Renal pelvis (tissue), 1 donor: ENCODE measurements at regions not wholly inside any gene's neighbourhood (a gene's known extent, or its start where the extent isn't known, plus 50 kb on each side); places are given as distances from the start of the nearest gene placed in this dataset.
A peak's percentile ranks its signal among the peaks of the same experiment; 100 is the strongest.

ENCODE experiments used
- DNase-seq: peaks from one replicate; pipeline ENCODE4 v3.0.0-alpha.2; 2013

DNA sequence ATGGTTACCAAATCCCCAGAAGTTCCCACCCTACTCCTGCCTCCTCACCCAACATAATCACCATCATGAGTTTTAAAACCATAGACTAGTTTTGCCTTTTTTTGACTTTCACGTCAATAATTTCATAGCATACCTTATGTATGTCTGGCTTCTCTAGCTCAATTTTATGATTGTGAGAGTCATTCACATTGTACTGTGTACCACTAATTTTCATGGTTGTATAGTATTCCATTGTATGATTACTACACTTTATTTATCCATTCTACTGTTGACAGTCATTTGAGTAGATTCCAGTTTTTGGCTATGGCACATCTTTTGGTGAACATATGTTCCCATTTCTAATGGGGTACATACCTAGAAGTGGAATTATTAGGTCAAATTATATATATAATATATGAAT lies 195.3 kb upstream of the TCF21 start:
- no peak for DNase-seq

DNA sequence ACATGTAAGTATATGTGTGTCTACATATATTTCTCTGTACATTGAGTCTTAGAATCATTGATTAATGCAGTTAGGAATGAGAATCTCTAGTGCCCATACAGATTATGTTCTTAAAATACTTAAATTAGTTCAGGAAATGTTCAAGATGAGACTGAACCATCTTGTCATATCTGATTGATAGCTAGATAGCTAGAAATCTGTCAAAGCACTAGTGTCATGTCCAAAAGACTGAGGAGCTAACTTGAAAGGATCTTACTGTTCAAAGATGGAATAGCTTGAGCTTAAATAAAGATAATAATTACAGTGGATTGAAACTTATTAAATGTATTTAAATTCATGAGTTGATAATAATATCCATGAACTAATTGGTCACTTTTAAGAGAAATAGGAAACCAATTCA lies 191.7 kb upstream of the TCF21 start:
- DNase-seq: no peak

DNA sequence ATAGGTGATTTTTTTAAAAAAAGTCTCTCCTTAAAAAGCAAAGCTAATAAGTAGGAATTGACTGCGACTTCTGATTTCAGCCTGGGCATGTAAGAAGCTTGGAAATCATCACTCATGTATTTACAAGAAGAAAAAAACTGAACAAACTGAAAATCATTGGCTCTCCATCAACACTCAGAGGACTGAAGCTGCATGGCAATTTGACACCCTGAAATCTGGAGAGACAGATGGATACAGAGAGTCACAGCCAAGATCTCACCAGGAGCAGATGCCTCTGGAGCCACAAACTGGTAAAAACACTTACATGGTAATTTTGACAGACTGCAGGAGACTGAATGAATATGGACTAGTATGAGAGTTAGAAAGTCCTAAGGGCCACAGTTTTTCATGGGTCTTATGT lies 191.2 kb upstream of the TCF21 start:
- DNase-seq: no peak

DNA sequence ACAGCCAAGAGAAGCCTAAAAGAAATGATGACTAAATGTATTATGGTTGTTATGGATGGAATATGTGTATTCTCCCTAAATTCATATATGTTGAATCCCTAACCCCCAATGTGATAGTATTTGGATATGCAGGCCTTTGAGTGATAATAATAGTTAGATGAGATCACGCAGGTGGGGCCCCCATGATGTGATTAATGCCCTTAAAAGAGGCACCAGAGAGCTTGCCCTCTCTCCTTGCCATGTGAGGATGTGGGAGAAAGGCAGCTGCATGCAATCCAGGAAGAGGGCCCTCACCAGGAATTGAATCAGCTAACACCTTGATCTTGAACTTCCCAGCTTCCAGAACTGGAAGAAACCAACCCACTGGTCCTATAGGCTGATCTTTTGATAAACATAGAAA lies 190.6 kb upstream of the TCF21 start:
- no peak for DNase-seq

DNA sequence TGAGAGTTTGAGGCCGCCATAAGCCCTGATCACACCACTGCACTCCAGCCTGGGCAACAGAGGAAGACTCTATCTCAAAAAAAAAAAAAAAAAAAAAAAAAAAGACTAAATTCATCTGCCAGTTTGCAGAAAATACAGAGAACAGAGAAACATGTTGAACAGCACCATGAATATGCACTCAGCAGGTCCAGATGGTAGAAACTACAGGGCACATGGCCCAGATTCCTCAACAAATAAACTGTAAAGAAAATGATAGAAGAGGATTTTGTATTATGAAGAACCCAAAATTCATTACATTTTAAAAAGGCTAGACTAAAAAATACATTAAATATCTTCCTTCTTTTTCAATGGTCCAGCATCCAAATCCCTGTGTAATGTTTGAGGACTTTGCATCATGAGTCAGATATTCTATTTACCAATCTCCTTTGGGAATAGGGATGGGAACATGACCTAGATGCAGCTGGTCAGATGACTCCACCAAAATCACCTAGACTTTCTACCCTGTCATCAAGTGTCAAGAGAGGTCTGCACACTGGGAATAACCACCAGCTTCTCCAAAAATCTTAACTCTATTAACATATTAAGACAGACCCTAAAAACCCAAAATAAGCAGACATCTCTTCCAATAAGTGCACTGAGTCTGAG lies 189.1 kb upstream of the TCF21 start:
- no peak for DNase-seq

DNA sequence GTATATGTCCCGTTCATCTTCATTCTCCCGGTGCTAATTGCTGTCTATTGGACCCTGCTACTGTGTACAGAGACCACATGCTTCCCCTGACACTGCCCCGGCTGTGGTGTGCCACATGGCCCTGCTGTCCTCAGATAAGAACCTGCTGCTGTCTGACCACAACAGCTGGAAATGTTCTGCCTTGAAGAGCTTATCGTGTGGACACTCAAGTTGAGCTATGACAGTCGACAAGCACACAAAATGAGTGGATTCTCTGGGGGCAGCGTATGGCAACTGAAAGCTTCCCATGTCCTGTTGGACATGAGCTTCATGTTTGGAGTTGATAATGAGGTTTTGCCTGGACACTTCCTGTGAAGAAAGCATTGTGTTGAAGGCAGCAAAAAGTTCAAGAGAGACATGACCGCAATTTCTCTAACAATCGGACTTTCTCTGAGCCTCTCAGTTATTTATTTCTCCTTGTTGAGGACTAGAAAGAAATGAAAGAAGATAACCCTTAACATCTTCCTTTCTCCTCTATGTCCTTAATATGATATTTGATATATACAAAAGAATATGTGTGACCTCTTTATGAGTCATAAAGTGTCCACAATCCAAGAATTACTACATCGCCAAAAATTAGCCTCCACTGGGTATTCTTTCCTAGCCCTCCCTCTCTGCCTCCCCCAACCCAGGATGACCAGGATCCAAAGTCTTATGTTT lies 187.1 kb upstream of the TCF21 start:
- DNase-seq: peak; percentile 82

DNA sequence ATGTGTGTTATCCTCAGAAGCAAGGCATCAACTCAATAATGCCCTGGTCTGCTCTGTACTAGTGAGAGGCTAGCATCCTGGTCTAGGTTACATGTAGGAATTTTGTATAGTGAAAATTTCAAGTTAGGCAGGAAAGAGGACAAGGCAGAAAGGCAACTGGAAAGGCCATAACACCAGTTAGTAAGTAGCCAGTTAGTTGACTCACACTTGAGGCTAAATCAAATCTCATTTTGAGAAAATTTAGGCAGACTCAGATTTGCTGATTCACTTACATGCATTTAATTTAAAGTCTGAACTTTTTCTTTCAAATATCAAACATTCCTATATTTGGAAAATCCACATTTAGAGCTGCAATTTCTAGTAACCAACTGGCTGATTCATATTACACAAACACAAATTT lies 184.5 kb upstream of the TCF21 start:
- DNase-seq: no peak

DNA sequence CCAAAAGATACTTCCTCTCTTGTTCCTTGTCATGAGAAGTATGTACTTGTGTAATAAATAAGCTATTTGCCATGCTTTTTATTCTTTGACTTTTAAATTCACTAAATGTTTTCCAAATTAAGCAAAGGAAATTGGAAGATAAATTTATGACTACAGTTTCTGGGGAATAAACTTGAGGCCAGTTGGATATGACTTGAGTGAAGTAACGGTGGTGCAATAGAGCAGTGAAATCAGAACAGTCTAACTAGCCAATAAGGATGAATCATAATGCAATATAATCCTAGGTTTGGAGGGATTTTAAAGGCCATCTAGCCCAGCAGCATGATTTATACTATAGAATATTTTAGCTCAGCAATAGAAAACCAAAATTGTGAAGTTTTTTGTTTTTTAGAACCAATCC lies 183.8 kb upstream of the TCF21 start:
- no peak for DNase-seq

DNA sequence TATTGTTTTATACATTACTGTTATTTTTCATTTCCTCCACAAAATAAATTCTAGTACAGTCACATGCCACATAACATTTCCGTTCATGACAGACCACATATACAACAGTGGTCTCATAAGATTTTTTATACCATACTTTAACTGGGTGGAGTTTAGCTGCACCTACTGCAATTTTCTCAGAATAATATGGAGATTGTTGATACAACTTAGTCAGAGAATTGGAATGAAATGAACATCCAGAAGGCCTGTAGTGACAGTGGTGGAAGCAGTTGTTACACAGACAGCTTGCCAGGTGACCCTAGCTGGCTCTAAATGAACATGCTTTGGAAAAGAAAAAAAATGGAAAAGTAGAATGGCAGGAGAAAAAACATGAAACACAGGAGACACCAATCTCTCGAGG lies 183.2 kb upstream of the TCF21 start:
- no peak for DNase-seq

DNA sequence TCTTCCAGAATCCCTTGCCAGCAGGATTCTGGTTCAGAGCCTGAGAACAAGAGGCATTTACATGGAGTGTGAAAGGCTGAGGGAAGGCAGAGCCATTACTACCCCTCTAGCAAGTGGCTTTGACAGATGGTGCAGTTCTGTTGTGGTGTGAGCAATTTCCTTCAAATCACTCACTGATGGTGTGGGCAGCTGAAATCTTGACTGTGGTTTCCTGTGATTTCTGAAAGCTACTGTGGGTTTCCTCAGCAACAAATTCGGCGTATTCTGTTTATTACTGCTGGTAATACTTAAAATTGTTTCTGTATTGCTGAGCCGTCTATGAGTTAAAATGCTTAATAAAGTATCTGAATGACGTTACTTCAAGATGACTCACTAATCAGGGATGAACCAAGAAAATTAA lies 181.5 kb upstream of the TCF21 start:
- DNase-seq: no peak

DNA sequence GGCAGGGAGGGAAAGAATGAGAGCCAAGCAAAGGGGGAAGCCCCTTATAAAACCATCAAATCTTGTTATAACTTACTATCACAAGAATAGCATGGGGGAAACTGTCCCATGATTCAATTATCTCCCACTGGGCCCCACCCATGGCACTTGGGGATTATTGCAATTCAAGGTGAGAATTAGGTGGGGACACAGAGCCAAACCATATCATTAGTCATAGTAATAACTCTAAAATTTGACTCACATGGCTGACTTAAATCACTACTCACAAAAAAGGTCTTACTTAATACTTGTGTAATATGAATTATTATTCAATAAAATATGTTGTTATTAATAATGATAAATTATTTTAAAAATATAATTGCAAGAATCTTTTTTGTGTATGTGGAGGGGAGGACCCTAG lies 178.1 kb upstream of the TCF21 start:
- no peak for DNase-seq

DNA sequence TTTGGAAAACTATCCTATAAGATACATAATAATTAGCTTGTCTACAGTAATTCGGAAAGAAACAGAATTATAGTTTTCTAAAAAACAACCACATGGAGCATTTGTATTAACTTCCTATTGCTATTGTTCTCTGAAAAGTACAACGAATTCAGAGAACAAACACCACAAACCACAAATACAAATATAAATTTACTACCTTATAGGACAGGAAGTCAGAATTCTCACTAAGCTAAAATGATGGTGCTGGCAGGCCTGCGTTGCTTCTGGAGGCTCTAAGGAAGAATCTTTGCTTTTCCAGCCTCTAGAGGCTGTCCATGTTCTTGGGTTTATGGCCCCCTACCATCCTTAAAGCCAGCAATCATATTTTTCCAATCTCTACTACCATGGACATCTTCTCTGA lies 173.6 kb upstream of the TCF21 start:
- DNase-seq: no peak

DNA sequence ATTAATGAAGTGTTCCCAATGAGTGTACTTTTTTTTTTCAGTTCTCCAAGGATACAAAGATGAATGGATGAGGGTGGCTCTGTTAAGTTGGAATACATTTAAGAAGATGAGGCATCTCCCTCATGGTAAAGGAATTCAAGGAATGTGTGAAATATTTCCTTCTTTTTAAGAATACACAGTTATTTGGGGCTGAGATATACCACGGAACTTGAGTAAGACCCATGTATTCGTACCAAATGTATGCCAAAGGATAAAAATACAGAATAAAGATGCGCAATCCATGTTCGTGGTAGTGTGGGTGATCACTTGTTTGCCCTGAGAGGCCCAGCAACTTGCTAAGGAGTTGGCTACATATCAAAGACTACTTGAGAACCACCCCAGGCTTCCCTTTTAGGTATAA lies 164.2 kb upstream of the TCF21 start:
- no peak for DNase-seq

DNA sequence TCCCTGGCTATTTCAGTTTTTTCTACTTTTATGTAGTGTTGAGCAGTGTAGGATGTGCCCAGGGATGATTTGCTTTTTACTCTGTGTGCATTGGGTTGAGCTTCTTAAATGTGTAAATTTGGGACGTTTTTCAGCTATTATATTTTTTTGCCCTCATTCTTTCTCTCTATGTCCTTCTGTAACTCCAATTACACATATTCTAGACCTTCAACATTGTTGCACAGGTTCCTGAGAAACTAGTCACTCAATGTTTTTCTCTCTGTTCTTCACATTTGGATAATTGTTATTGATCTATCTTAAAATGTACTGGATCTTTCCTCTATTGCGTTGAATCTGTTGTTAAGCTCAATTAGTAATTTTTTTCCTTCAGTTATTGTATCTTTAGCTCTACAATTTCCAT lies 162.7 kb upstream of the TCF21 start:
- no peak for DNase-seq

DNA sequence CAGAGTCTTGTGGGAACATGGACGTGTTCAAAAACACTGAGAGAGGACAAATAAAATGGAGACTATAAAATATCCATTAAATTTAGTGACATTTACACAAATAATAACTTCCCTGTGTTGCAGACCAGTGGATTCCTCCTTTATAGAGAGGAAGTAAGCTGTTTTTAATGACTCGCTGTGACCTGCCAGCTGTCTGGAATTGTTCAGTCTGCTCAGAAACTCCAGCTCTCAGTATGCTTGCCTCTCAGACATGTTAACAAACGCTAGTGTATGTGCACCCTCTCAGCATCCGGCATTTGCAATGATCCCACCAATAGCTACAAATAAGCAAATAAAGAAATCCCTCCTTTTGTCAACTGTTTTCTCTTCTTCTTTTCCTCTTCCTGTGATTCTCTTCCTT lies 158.0 kb upstream of the TCF21 start:
- peak; percentile 78 for DNase-seq

DNA sequence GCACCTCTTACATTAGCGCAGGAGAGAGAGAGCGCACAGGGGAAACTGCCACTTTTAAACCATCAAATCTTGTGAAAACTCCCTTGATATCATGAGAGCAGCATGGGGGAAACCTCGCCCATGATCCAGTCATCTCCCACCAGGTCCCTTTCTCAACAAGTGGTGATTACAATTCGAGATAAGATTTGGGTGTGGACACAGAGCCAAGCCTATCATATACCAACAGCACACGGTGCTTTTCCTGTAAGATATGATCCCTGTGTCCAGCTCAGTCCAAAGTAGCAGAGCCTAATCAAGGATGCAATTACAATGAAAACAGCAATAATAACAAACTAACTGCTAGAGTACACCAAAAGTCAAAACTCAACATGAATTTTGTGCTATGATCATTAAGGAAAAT lies 148.7 kb upstream of the TCF21 start:
- DNase-seq: no peak

DNA sequence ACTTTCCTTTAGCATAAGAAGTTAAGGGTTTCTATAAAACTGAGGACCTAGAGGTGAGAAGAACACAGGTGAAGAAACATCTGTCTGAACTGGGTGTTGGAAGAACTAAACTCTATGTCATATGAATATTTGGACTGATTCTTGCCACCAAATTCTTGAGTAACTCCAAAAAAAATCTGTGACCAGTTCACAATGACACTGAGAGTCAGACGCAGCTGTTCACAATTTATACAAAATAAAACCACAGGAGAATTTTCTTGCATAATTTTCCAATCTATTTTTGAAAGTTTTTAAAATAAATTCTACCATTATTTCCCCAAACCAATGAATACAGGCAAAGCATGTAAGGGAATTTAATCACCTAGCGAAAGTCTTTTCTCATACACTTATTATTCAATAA lies 148.1 kb upstream of the TCF21 start:
- no peak for DNase-seq

DNA sequence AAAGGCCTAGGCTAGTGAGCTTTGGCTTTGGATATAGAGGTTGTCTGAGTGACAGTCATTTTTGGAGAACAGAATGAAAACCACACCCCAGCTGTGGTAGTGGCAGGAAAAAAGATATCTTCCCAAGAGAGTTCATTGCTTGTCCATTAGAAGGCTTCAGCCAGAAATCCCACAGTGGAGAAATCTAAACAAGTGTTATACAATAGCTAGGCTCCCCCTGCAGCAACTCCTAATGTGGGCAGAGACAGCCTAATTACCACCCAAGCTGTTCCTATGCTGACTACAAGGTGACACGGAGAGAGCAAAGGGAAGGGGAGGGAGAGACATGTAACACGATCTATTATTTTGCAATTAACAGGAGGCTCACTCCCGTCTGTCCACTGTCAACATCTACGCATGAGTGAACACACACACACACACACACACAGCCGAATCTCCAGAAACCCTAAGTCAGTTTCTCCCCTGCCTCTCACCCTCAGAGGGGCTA lies 147.5 kb upstream of the TCF21 start:
- peak; percentile 85 for DNase-seq

DNA sequence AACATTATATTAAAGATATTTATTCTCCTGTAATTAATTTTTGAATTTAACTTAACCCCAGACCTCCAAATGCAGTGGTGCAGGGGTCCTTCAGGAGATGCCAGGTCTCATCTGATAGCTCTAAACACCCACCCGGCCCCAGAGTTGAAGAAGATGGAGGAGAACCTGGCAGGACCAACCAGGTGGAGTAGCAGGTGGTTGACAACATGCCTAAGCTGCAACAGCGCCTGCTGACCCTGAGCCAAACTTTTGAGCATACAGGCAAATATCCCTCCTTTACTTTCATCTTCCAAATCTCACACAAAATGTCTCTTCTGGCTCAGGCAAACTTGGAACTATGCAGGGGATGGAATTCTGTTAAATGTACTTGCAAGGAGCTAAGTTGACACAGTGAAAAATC lies 145.3 kb upstream of the TCF21 start:
- no peak for DNase-seq

DNA sequence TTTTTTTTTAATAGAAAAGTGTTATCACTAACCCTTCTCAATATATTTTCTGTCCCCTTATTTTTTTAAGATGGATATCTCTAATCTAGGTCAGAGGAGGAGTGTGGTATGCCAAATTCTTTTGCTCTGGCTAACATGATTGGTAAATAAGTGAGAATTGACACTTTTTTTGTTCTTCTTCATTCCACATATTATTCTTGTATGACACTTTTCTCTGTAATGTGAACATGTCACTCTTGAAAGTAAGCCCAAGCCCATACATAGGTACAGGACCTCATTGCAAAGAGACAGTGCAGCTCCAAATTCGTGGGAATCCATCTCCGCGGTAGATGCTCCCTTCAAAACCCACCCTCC lies 142.5 kb upstream of the TCF21 start:
- DNase-seq: no peak

DNA sequence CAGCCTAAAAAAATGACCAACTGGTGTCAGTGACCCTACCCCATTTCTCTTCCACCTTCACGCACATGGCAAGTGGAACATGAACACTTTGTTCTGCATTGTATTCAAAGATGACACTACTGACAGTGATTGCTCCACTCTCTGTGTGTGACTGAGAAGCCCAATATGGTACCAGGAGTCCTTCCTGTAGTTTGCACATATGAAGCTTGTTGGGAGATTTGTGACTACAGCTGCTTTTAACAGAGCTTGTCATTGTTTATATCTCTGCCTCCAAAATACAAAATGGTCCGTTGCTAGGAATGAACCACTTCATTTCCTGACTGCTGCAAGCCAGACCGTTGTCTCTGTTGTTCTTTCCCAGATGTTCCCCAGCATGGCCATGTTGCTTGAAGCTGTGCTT lies 140.3 kb upstream of the TCF21 start:
- DNase-seq: no peak

DNA sequence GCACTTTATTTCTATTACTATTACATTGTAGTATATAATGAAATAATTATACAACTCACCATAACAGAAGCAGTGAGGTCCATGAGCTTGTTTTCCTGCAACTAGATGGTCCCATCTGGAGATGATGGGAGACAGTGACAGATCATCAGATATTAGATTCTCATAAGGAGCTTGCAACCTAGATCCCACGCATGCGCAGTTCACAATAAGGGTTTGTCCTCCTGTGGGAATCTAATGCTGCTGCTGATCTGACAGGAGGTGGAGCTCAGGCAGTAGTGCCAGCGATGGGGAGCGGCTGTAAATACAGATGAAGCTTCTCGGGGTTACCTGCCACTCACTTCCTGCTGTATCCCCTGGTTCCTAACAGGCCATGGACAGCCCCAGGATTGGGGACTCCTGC lies 139.5 kb upstream of the TCF21 start:
- no peak for DNase-seq

DNA sequence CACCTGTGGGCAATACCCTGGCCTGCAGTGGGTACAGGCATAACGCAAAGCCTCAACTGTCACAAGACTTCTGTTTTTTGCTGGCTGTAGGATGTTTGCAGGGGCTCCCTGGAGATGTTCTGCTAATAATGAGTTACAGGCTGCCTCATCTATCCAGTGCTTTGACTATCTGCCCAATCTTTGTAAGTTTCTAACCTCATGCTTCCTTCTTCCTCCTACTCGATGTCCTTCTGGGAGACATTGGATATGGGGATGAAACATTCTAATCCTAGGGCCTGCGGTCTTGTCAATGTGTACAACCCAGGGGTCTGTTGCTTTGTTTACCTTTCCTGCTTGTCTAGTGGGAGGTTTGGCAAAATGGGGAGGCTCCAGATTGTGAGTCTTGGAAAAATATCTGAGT lies 136.8 kb upstream of the TCF21 start:
- DNase-seq: no peak

DNA sequence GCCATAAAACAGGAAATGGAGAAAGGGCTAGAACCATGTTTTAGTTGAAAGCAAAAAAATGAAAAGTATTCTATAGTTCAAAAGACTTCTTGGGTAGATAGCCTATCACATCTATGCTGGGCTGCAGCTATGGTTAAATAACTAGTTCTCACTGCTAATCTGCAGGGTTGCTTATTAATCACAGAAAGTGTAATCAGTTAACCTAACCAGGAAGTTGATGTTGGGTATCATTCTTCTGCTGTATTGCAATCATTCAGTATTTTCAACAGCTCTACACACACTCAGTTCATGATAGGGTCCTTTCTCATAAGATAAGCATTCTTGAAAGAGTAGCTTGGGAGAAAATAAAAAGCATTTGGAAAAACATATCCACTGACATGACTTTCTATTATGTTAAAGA lies 135.2 kb upstream of the TCF21 start:
- DNase-seq: no peak
